Activated naive CD8-positive, alpha-beta T cell treated with anti-CD3 and anti-CD28 coated beads, Interleukin-2, amount 10 ng/mL, durations not matched to agents 7 days and 5 days (primary cell): ENCODE measurements at regions not wholly inside any gene's neighbourhood (a gene's known extent, or its start where the extent isn't known, plus 50 kb on each side); places are given as distances from the start of the nearest gene placed in this dataset.

Source experiments
- ATAC-seq: fragments of 150-1000 bp; cut with Tn5 transposase; one replicate; pipeline ENCODE4 v1.10.0; 2021; ENCODE audit warnings: low read depth, moderate library complexity
- POLR2A ChIA-PET: fragments of 350-600 bp; sonication (Branson Sonifier 250); formaldehyde crosslinking; loops from one replicate; lab custom pipeline; 2021; ENCODE audit warnings: antibody characterized with exemption; lab: Charles Lee
- DNase-seq: peaks from one replicate; pipeline ENCODE4 v3.0.0; 2021
- H3K27ac Mint-ChIP-seq: one replicate; pipeline ENCODE4 v1.8.0; 2022; ENCODE audit warnings: mild to moderate bottlenecking, mixed read lengths
- H3K27me3 Mint-ChIP-seq: one replicate; pipeline ENCODE4 v1.8.0; 2022; ENCODE audit warnings: mild to moderate bottlenecking, moderate library complexity, mixed read lengths
- H3K36me3 Mint-ChIP-seq: one replicate; pipeline ENCODE4 v1.8.0; 2021; ENCODE audit warnings: mild to moderate bottlenecking, mixed read lengths
- H3K4me1 Mint-ChIP-seq: one replicate; pipeline ENCODE4 v1.8.0; 2021; ENCODE audit warnings: mixed read lengths
- H3K4me3 Mint-ChIP-seq: one replicate; pipeline ENCODE4 v1.8.0; 2022; ENCODE audit warnings: mild to moderate bottlenecking, moderate library complexity, mixed read lengths
- H3K9me3 Mint-ChIP-seq: one replicate; pipeline ENCODE4 v1.8.0; 2021; ENCODE audit warnings: mixed read lengths

DNA sequence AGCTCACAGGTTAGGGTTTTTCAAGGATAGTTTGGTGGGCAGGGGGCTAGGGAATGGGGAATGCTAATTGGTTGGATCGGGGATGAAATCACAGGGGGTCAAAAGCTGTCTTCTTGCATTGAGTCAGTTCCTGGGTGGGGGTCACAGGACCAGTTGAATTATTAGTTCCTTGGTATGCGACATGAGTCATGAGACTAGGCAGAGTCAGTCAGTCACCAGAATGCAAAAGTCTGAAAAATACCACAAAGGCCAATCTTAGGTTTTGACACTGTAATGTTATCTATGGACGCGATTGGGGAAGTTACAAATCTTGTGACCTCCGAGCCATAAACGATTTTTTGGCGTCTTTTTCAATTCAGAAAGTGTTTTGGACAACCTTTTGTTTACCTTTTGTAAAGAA lies 101.2 kb downstream of the ZNF519 start:
- H3K36me3 Mint-ChIP-seq: no peaks in the 10 kb centered on the region
- no peak for DNase-seq
- no peak overlapping the region for H3K4me3 Mint-ChIP-seq
- POLR2A ChIA-PET: no interaction called here
- ATAC-seq: no peak
- H3K27ac Mint-ChIP-seq: no peak overlapping the region
- peaks cover 21% of the 10 kb centered on the region for H3K27me3 Mint-ChIP-seq
- H3K9me3 Mint-ChIP-seq: no peaks in the 10 kb centered on the region
- no peaks in the 10 kb centered on the region for H3K4me1 Mint-ChIP-seq

DNA sequence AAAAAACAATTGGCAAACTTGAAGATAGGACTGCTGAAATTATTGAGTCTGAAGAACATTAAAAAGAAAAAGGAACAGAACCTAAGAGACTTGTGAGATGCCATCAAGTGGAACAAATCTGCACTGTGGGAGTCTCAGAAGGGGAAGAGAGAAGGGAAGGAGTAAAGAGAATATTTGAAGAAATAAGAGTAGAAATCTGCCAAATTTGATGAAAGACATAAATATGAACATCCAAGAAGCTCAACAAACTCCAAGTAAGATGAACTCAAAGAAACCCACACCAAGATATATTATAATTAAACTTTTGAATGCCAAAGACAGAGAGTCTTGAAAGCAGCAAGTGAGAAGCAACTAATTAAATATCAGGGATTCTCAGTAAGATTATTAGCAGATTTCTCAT lies 102.7 kb downstream of the ZNF519 start:
- ATAC-seq: no peak

DNA sequence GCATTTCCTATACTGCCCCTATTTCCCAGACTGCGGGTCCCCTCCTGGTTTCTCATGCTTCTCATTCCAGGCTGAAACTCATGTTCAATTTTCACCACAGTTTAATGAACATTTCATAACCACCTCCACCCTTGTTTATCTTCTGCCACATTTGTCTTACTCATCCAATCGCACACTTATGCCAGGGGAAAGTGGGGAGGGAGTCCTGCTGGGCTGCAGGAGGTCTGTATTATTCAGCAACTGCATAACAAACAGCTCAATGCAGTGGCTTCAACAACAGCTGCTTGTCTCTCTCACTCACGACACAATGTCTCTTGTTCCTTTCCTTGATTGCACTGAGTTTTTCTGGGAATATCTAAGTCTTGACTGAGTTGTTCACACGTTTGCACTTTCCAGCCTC lies 106.0 kb downstream of the ZNF519 start:
- ATAC-seq (no peak), DNase-seq (no peak)
- H3K36me3 Mint-ChIP-seq: no peaks in the 10 kb centered on the region
- POLR2A ChIA-PET: no interaction called here
- H3K27ac Mint-ChIP-seq: no peak overlapping the region
- H3K4me3 Mint-ChIP-seq: no peak overlapping the region
- H3K9me3 Mint-ChIP-seq: no peaks in the 10 kb centered on the region
- H3K4me1 Mint-ChIP-seq: no peaks in the 10 kb centered on the region
- H3K27me3 Mint-ChIP-seq: peaks cover 24% of the 10 kb centered on the region

More for the DNA sequence above, 102.7 kb downstream of the ZNF519 start:
- no peak for DNase-seq
- H3K4me3 Mint-ChIP-seq: no peak overlapping the region
- no peak overlapping the region for H3K27ac Mint-ChIP-seq
- peaks cover 21% of the 10 kb centered on the region for H3K27me3 Mint-ChIP-seq
- H3K9me3 Mint-ChIP-seq: no peaks in the 10 kb centered on the region
- no peaks in the 10 kb centered on the region for H3K4me1 Mint-ChIP-seq
- no peaks in the 10 kb centered on the region for H3K36me3 Mint-ChIP-seq
- POLR2A ChIA-PET: no interaction called here

DNA sequence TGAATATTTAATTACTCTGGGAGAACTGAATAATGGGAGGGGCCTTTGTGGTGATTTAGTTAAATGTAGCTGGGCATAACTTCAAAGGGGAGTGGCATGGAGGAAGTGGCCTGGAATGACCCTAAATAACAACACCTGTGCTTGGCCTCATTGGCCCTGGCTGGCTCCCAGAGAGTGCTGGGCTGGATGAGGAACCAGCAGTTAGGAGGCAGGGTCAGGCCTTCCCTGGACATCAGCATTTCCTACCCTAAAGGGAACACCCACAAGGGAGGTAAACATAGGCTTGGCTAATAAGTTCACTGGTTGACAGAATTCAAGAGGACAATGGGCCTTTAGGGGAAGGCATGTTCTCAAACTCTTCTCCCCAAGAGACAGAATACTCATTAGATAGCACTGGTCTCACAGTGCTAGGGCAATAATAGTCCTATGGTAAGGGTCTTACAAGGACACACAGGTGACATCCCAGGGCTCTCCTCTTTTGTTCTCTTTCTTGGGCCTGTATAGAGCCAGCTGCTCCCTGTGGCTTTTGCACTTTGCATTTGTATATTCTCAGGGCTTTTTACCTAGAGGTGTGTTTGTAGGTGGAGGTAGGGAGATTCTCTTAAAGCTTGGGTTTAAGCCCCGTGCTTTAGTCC lies 106.8 kb downstream of the ZNF519 start:
- H3K36me3 Mint-ChIP-seq: no peaks in the 10 kb centered on the region
- DNase-seq (no peak), ATAC-seq (no peak)
- no peak overlapping the region for H3K4me3 Mint-ChIP-seq
- H3K4me1 Mint-ChIP-seq: no peaks in the 10 kb centered on the region
- H3K9me3 Mint-ChIP-seq: no peaks in the 10 kb centered on the region
- peaks cover 20% of the 10 kb centered on the region for H3K27me3 Mint-ChIP-seq
- H3K27ac Mint-ChIP-seq: no peak overlapping the region
- POLR2A ChIA-PET: no interaction called here

DNA sequence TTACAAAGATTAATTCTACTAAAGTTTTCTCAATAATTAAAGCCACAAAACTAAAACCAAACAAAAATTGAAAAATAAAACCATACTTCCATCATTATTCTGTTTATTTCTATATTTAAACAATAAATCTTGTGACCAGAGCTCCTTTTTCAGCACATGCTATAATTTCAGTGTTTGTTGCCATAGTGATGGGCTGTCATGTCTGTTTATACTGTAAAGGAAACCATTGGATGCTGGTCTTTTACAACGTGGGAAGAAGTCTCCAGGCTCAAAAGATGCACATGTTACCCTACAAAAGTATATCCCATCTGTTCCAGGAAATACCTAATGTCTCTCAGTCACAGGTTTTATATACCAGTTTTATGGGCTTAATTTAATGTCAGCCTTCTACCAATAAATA lies 100.1 kb upstream of the MC2R start:
- peaks cover 2% of the 10 kb centered on the region for H3K27me3 Mint-ChIP-seq
- POLR2A ChIA-PET: no interaction called here
- H3K4me1 Mint-ChIP-seq: no peaks in the 10 kb centered on the region
- H3K4me3 Mint-ChIP-seq: no peak overlapping the region
- H3K9me3 Mint-ChIP-seq: peaks cover 1% of the 10 kb centered on the region
- H3K36me3 Mint-ChIP-seq: no peaks in the 10 kb centered on the region
- no peak overlapping the region for H3K27ac Mint-ChIP-seq
- DNase-seq (no peak), ATAC-seq (no peak)

DNA sequence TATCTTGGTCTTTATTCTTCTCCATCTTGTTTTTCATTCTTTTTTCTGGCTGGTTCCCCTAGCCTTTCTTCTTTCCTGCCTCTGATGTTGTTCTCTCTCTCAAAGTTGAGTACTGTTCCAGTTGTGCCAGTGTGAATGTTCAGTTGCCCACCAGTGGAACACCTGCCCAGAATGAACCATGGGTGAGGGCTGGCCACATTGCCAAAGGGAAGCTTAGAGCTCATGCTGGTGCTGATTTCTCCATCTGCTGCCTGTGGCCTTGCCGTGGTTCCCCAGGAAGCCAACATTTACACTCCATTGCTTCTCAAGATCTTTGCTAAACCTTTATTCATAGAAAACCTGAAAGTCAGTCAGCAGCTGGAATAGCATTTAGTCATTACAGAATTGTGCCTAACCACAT lies 99.1 kb upstream of the MC2R start:
- Mint-ChIP-seq H3K4me1 (no peaks in the 10 kb centered on the region), H3K27ac (no peak overlapping the region), H3K36me3 (no peaks in the 10 kb centered on the region), H3K27me3 (peaks cover 2% of the 10 kb centered on the region), H3K4me3 (no peak overlapping the region), H3K9me3 (peaks cover 1% of the 10 kb centered on the region)
- no peak for DNase-seq
- ATAC-seq: no peak
- POLR2A ChIA-PET: no interaction called here

DNA sequence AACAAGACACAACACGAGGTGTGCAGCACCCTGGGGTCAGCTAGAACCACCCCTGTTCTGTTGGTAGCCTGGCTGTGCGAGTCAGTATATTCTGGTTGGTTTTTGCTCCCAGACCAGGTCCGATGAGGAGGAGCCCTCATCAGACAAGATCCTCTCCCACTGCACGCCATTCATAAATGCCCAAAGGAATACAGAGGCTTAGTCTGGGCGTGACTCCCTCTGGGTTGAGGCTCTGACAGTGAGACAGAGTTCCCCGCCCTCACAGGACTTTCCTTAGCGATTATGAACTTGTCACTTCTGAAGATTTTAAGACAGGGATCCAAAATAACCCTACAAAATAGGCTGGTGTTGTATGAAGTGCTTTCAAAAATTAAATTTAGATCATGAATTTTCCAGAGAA lies 85.5 kb upstream of the MC2R start:
- no peaks in the 10 kb centered on the region for H3K9me3 Mint-ChIP-seq
- H3K27ac Mint-ChIP-seq: no peak overlapping the region
- DNase-seq (no peak), ATAC-seq (no peak)
- H3K4me1 Mint-ChIP-seq: no peaks in the 10 kb centered on the region
- POLR2A ChIA-PET: no interaction called here
- H3K4me3 Mint-ChIP-seq: no peak overlapping the region
- peaks cover 9% of the 10 kb centered on the region for H3K27me3 Mint-ChIP-seq
- H3K36me3 Mint-ChIP-seq: no peaks in the 10 kb centered on the region

DNA sequence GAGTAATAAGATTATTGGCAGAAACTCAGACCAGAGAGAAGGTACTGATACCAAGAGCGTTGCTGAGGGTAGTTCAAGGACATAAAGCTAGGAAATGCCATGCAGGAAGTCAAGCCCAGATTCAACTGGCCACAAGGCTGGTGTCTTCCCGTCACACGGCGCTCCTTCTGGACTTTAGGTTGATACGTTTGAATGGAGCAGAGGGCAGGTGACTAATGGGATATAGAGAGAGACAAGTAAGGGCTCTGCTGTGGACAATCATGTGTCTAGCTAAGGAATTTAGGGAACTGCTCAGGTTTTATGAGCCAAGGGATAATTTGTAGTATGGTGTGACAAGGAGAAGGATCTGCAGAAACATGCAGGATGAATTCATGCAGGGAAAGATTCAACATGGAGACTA lies 83.9 kb upstream of the MC2R start:
- H3K4me1 Mint-ChIP-seq: no peaks in the 10 kb centered on the region
- POLR2A ChIA-PET: no interaction called here
- no peak overlapping the region for H3K4me3 Mint-ChIP-seq
- H3K27ac Mint-ChIP-seq: no peak overlapping the region
- ATAC-seq: no peak
- no peak for DNase-seq
- no peaks in the 10 kb centered on the region for H3K36me3 Mint-ChIP-seq
- H3K9me3 Mint-ChIP-seq: no peaks in the 10 kb centered on the region
- H3K27me3 Mint-ChIP-seq: peaks cover 4% of the 10 kb centered on the region

DNA sequence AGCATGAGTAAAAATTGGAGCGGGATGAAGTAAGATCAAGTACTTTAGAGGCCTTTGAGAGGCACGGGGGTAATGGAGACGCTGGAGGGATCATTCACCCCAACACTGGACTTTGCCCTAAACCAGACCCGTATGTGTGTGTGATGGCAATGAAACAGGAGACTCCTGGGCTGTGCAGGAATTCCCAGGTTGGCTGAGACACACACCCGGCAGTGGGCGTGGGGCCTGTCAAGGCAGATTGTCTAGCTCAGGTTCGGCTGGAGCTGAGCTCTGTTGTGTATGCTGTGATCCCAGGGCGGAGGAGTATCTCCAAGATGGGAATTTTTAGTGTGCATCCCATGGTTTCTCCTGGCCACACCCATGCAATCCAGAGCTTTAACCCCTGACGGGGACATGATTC lies 83.2 kb upstream of the MC2R start:
- no peaks in the 10 kb centered on the region for H3K4me1 Mint-ChIP-seq
- no peaks in the 10 kb centered on the region for H3K36me3 Mint-ChIP-seq
- DNase-seq (no peak), ATAC-seq (no peak)
- H3K9me3 Mint-ChIP-seq: no peaks in the 10 kb centered on the region
- peaks cover 4% of the 10 kb centered on the region for H3K27me3 Mint-ChIP-seq
- POLR2A ChIA-PET: no interaction called here
- H3K4me3 Mint-ChIP-seq: no peak overlapping the region
- H3K27ac Mint-ChIP-seq: no peak overlapping the region

DNA sequence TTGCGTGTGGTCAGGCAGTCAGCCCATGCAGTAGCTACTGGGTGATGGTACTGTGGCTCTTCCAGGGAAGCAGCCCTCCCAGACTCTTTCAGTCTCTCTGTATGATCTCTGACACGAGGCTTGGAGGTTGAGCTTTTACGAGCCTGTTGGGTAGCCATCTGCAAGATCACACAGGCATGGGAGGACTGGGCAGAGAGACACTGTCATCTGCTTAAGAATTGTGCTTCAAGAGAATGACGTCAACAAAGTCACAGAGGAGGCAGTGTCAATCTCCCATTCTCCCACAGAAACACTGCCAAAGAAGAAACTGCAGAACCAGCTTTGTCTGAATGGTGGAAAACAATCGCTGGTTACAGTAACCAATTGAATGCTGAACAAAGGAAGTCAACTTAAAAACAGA lies 78.4 kb upstream of the MC2R start:
- ATAC-seq (no peak), DNase-seq (no peak)
- Mint-ChIP-seq H3K9me3 (no peaks in the 10 kb centered on the region), H3K27me3 (no peaks in the 10 kb centered on the region), H3K4me3 (no peak overlapping the region), H3K27ac (no peak overlapping the region), H3K36me3 (no peaks in the 10 kb centered on the region), H3K4me1 (no peaks in the 10 kb centered on the region)
- POLR2A ChIA-PET: no interaction called here

DNA sequence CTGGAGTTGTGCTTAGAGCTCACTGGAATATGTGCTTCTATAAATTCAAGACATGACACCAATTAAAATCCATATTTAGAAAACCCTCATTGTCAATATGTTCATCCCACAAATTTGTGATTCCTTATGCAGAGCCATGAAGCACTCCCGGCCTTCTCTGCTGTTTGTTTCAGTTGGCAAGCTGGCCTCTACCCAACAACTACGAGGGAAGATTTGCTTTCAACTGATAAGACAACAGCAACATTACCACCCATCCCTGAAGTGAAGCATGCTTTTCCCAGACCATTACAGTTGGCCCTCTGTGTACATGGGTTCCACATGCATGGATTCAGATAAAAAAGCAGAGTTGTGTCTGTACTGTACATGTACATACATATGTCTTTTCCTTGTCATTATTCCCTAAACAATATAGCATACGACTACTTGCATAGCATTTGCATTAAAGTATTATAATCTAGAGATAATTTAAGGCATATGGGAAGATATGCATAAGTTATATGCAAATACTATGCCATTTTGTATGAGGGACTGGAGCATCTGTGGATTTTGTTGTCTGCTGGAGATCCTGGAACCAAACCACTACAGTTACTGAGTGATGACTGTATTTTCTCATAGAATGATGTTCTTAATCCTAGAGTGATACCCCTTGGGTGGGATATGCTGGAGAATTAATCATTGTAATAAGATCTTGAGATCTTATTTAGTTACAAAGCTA lies 77.6 kb upstream of the MC2R start:
- ATAC-seq: no peak
- POLR2A ChIA-PET: no interaction called here
- no peak for DNase-seq
- H3K36me3 Mint-ChIP-seq: no peaks in the 10 kb centered on the region
- H3K27ac Mint-ChIP-seq: no peak overlapping the region
- no peaks in the 10 kb centered on the region for H3K9me3 Mint-ChIP-seq
- H3K4me1 Mint-ChIP-seq: no peaks in the 10 kb centered on the region
- no peaks in the 10 kb centered on the region for H3K27me3 Mint-ChIP-seq
- H3K4me3 Mint-ChIP-seq: no peak overlapping the region

DNA sequence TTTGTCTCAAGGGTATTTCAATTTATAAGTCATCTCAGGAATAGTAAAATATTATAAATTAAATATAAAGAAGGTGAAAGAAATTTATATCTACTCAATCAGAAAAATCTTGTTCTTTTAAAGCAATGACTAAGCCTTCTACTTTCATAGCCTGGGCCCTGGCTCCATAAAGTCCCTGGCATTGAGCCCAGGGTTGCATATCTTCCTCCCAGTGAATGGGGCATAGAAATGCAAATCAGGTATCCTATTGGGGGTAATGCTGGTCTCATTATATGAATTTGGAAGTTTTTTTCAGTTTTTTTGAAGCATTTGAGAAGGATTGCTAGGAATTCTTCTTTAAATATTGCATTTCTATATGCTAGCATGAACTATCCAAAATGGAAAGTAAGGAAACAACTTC lies 73.9 kb upstream of the MC2R start:
- Mint-ChIP-seq H3K9me3 (no peaks in the 10 kb centered on the region), H3K4me3 (no peak overlapping the region), H3K27me3 (peaks cover 2% of the 10 kb centered on the region), H3K36me3 (no peaks in the 10 kb centered on the region), H3K27ac (no peak overlapping the region), H3K4me1 (no peaks in the 10 kb centered on the region)
- ATAC-seq: no peak
- POLR2A ChIA-PET: interaction anchor here (0.6 kb wide), 1 partner anchor 51 kb away, joined by 3 read pairs; no protein-coding TSS in a partner anchor
- DNase-seq: no peak

DNA sequence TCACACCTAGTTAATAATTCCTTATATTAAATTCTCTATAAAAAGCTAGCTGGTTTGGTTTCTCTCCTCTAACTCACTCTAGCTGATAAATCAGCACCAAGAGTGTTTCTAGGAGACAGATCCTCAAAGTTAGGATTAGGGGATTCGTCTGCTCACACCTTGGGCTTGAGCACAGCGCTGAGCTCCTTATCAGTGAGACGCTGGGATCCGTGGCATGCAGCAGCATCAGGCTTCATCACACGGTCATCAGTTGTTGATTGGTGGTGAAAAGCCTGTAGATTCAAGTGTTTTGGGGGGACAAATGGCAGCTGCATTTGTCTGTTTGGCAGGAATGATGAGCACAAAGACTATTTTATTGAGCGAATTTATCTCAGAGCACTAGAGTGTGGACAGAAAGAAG lies 72.6 kb upstream of the MC2R start:
- DNase-seq (no peak), ATAC-seq (no peak)
- Mint-ChIP-seq H3K27me3 (peaks cover 2% of the 10 kb centered on the region), H3K4me3 (no peak overlapping the region), H3K9me3 (no peaks in the 10 kb centered on the region), H3K27ac (no peak overlapping the region), H3K4me1 (no peaks in the 10 kb centered on the region), H3K36me3 (no peaks in the 10 kb centered on the region)
- POLR2A ChIA-PET: no interaction called here

DNA sequence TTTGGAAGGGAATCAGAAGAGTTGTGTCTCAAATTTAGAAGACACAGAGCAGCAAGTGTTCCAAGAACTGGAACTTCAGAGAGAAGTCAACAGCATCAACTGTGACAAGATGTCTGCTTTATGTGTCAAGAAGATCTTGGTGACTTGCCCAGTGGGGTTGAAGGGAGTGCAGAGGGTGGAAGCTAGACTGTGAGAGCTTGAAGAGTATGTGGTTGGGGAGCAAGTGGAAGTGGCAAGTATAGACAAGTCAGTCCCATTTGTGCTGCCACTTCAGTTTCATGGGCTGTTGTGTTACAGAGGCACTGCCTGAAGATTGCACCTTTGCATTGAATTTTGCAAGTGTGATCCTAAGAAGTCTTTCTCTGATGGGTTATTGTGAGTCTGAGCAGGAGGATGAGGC lies 68.7 kb upstream of the MC2R start:
- Mint-ChIP-seq H3K27ac (no peak overlapping the region), H3K4me3 (no peak overlapping the region), H3K36me3 (no peaks in the 10 kb centered on the region), H3K4me1 (no peaks in the 10 kb centered on the region), H3K27me3 (peaks cover 2% of the 10 kb centered on the region), H3K9me3 (peaks cover 1% of the 10 kb centered on the region)
- DNase-seq: no peak
- ATAC-seq: no peak
- POLR2A ChIA-PET: no interaction called here
